Neuronal stem cell (in vitro differentiated cells): ENCODE measurements at regions not wholly inside any gene's neighbourhood (a gene's known extent, or its start where the extent isn't known, plus 50 kb on each side); places are given as distances from the start of the nearest gene placed in this dataset.

Source experiments
- DNase-seq: peaks from one replicate; pipeline ENCODE4 v3.0.0-alpha.2; 2013; ENCODE audit warnings: low spot score
- H2AFZ ChIP-seq: one replicate; pipeline ENCODE4 v1.6.1; 2013; ENCODE audit warnings: mild to moderate bottlenecking, low read length, inconsistent platforms
- H2AK5ac ChIP-seq: 2 replicates; pipeline ENCODE4 v1.6.1; 2013; ENCODE audit warnings: low read depth, mild to moderate bottlenecking, inconsistent platforms, low read length, moderate library complexity, mixed read lengths
- H2BK120ac ChIP-seq: 2 replicates; pipeline ENCODE4 v1.6.1; 2013; ENCODE audit warnings: low read depth, mild to moderate bottlenecking, inconsistent platforms, low read length, moderate library complexity, mixed read lengths
- H2BK12ac ChIP-seq: one replicate; pipeline ENCODE4 v1.6.1; 2013; ENCODE audit warnings: low read length, inconsistent platforms
- H2BK15ac ChIP-seq: 2 replicates; pipeline ENCODE4 v1.6.1; 2013; ENCODE audit warnings: mild to moderate bottlenecking, low read length, inconsistent platforms, mixed read lengths
- H2BK5ac ChIP-seq: one replicate; pipeline ENCODE4 v1.6.1; 2013; ENCODE audit warnings: inconsistent platforms, mild to moderate bottlenecking, low read length, moderate library complexity
- H3K14ac ChIP-seq: one replicate; pipeline ENCODE4 v1.6.1; 2013; ENCODE audit warnings: low read length, inconsistent platforms
- H3K18ac ChIP-seq: 2 replicates; pipeline ENCODE4 v1.6.1; 2013; ENCODE audit warnings: low read length, inconsistent platforms
- H3K23ac ChIP-seq: 2 replicates; pipeline ENCODE4 v1.6.1; 2013; ENCODE audit warnings: low read depth, mild to moderate bottlenecking, mixed read lengths, low read length, inconsistent platforms; ENCODE audit not compliant: poor library complexity
- H3K27ac ChIP-seq: replicated peaks from 3 replicates; pipeline ENCODE4 v1.5.1; 2013; ENCODE audit warnings: low read length, inconsistent platforms
- H3K27me3 ChIP-seq, 3 experiments: 2 replicates each; pipeline ENCODE4 v1.6.1; 2013; ENCODE audit warnings: low read length in 3 of 3, mild to moderate bottlenecking in 2 of 3, inconsistent platforms in 1 of 3, low read depth in 1 of 3, mixed read lengths in 1 of 3, moderate library complexity in 1 of 3; ENCODE audit not compliant: control insufficient read depth in 3 of 3, insufficient read depth in 3 of 3
- H3K36me3 ChIP-seq, 2 donors: replicated peaks in 1 of 2; 2 replicates each; pipeline ENCODE4 v1.6.1; 2013; ENCODE audit warnings: low read length in 2 of 2; ENCODE audit not compliant: control insufficient read depth in 2 of 2, insufficient read depth in 2 of 2
- H3K4ac ChIP-seq: 2 replicates; pipeline ENCODE4 v1.6.1; 2013; ENCODE audit warnings: inconsistent platforms, mild to moderate bottlenecking, low read length, moderate library complexity
- H3K4me1 ChIP-seq, 2 donors: 1 replicate in 1 of 2; 2 replicates in 1 of 2; pipeline ENCODE4 v1.6.1; 2013; ENCODE audit warnings: low read length in 2 of 2, low read depth in 1 of 2; ENCODE audit not compliant: control insufficient read depth in 2 of 2, insufficient read depth in 1 of 2
- H3K4me2 ChIP-seq: one replicate; pipeline ENCODE4 v1.6.1; 2013; ENCODE audit warnings: mild to moderate bottlenecking, low read length, inconsistent platforms; ENCODE audit not compliant: insufficient read depth, poor library complexity, severe bottlenecking
- H3K4me3 ChIP-seq, 2 donors: 2 replicates each; pipeline ENCODE4 v1.5.1; 2013; ENCODE audit warnings: low read length in 2 of 2, mild to moderate bottlenecking in 2 of 2, inconsistent platforms in 1 of 2, moderate library complexity in 1 of 2
- H3K79me1 ChIP-seq: one replicate; pipeline ENCODE4 v1.6.1; 2013; ENCODE audit warnings: low read depth, mild to moderate bottlenecking, inconsistent platforms, low read length, moderate library complexity
- H3K9ac ChIP-seq: one replicate; pipeline ENCODE4 v1.6.1; 2013; ENCODE audit warnings: mild to moderate bottlenecking, low read depth, low read length, inconsistent platforms; ENCODE audit not compliant: poor library complexity
- H3K9me3 ChIP-seq, 2 donors: replicated peaks in 1 of 2; 2 replicates each; pipeline versions ENCODE3 to v1.6.1; 2013; ENCODE audit warnings: low read length in 2 of 2, mild to moderate bottlenecking in 2 of 2, inconsistent platforms in 1 of 2, low read depth in 1 of 2, mixed read lengths in 1 of 2, moderate library complexity in 1 of 2; ENCODE audit not compliant: control insufficient read depth in 2 of 2, insufficient read depth in 1 of 2
- H4K8ac ChIP-seq: one replicate; pipeline ENCODE4 v1.6.1; 2013; ENCODE audit warnings: low read depth, mild to moderate bottlenecking, inconsistent platforms, low read length, moderate library complexity
- H4K91ac ChIP-seq: one replicate; pipeline ENCODE4 v1.6.1; 2013; ENCODE audit warnings: low read length, low read depth, mild to moderate bottlenecking, inconsistent platforms; ENCODE audit not compliant: poor library complexity
- WGBS, 2 donors: extraction: QIAGEN DNeasy Blood & Tissue Kit; methylation state at CpG; one replicate each; pipeline ENCODE4 v1.1.7; 2013; ENCODE audit warnings: missing lambda C conversion rate in 2 of 2, mixed read lengths in 1 of 2; ENCODE audit not compliant: insufficient read length in 2 of 2, insufficient replicate concordance in 1 of 2; ENCODE audit errors: extremely low coverage in 2 of 2; 5-methylcytosine and 5-hydroxymethylcytosine counted together

DNA sequence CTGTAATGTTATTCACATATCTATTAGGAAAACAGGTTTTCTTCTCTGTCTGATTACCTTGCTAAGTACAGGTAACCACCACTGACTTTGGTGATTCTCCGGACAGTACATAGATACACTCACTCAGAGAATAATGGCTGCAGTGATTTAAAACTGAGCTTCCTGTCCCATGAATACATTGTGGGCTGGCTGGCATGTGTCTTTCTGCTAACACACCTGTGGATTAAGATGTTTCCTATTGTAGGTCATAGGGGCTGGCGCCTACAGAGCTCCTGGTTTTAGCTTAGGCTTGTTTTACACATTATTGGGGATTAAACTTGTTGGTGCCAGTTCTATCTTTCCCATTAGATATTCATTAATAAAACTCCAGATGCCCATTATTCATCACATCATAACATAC is 102.7 kb upstream of the MEIS2 start:
- WGBS, 2 donors = no CpG with 5 or more reads among the region's 2 CpGs
- H3K23ac ChIP-seq = no peak overlapping the region

DNA sequence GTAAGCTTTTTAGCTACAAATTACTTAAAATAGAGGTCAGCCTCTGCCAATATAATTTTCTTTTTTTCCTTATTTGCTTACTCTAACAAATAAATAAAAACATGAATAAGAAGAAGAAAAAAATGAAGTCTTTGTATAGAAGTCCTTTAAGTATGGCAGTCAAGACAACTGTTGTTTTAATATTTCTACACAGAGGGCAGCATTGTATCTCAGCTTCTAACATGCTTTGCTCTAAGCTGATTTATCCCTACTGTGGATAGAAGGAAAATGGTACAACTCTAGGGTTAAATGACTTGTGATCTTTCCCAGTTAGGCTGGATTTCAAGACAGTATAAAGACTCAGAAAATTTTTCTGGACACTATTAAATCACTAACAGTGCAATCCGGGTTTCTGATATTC is 104.3 kb upstream of the MEIS2 start:
- H3K4me1 ChIP-seq = no peaks in the 10 kb centered on the region
- no peak overlapping the region for H3K18ac ChIP-seq
- no peak for DNase-seq
- H3K23ac ChIP-seq = no peak overlapping the region
- H3K79me1 ChIP-seq = no peaks in the 10 kb centered on the region
- no peak overlapping the region for H2BK12ac ChIP-seq
- no peak overlapping the region for H3K4me3 ChIP-seq
- H3K27me3 ChIP-seq = no peaks in the 10 kb centered on the region
- H3K14ac ChIP-seq = no peak overlapping the region
- no peak overlapping the region for H2BK120ac ChIP-seq
- H2BK5ac ChIP-seq = no peak overlapping the region
- H4K8ac ChIP-seq = no peak overlapping the region
- H2AK5ac ChIP-seq = no peak overlapping the region
- H4K91ac ChIP-seq = no peak overlapping the region
- H3K36me3 ChIP-seq = no peaks in the 10 kb centered on the region
- no peaks in the 10 kb centered on the region for H3K9me3 ChIP-seq
- H3K9ac ChIP-seq = no peak overlapping the region
- H3K27ac ChIP-seq = no peak overlapping the region
- no peak overlapping the region for H2BK15ac ChIP-seq
- no peak overlapping the region for H2AFZ ChIP-seq
- no CpG with 5 or more reads among the region's 1 CpG for WGBS, 2 donors
- no peak overlapping the region for H3K4ac ChIP-seq
- H3K4me2 ChIP-seq = no peak overlapping the region

More for the DNA sequence above, 102.7 kb upstream of the MEIS2 start:
- Histone ChIP-seq H3K9me3 (no peaks in the 10 kb centered on the region), H3K4me3 (no peak overlapping the region), H3K4me1 (no peaks in the 10 kb centered on the region), H2BK12ac (no peak overlapping the region), H3K27ac (no peak overlapping the region), H2BK15ac (no peak overlapping the region), H3K18ac (no peak overlapping the region), H2AFZ (no peak overlapping the region), H2BK5ac (no peak overlapping the region), H4K91ac (no peak overlapping the region), H3K79me1 (no peaks in the 10 kb centered on the region), H3K9ac (no peak overlapping the region), H2AK5ac (no peak overlapping the region), H3K4me2 (no peak overlapping the region), H2BK120ac (no peak overlapping the region), H4K8ac (no peak overlapping the region), H3K4ac (no peak overlapping the region), H3K27me3 (no peaks in the 10 kb centered on the region), H3K14ac (no peak overlapping the region), H3K36me3 (no peaks in the 10 kb centered on the region)
- DNase-seq = no peak

DNA sequence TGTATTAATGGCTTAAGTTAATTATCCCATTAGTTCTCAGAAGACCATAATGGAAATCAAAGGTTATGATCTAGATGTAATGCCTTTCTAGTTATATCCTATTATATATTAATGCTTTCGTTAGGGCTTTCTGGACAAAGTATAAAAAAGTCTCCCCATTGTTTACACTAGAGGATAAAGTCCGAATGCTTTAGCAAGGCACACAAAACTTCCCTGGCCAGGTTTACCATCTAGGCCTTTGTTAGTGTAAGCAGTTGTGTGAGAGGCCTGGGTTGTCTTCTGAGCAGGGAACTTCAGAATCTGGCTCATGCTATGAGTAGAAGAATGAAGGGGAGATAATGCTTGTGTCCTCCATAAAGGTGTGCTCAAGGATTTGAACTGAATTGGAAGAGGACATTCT is 106.3 kb upstream of the MEIS2 start:
- Histone ChIP-seq H3K4ac (no peak overlapping the region), H3K27me3 (no peaks in the 10 kb centered on the region), H3K27ac (no peak overlapping the region), H2AFZ (no peak overlapping the region), H3K79me1 (no peaks in the 10 kb centered on the region), H3K36me3 (no peaks in the 10 kb centered on the region), H3K4me1 (no peaks in the 10 kb centered on the region), H2BK5ac (no peak overlapping the region), H3K23ac (no peak overlapping the region), H2BK12ac (no peak overlapping the region), H3K4me3 (no peak overlapping the region), H2AK5ac (no peak overlapping the region), H2BK120ac (no peak overlapping the region), H3K18ac (no peak overlapping the region), H3K4me2 (no peak overlapping the region), H4K91ac (no peak overlapping the region), H4K8ac (no peak overlapping the region), H3K9ac (no peak overlapping the region), H3K14ac (no peak overlapping the region), H3K9me3 (no peaks in the 10 kb centered on the region), H2BK15ac (no peak overlapping the region)
- DNase-seq = no peak
- no CpG with 5 or more reads among the region's 2 CpGs for WGBS, 2 donors

DNA sequence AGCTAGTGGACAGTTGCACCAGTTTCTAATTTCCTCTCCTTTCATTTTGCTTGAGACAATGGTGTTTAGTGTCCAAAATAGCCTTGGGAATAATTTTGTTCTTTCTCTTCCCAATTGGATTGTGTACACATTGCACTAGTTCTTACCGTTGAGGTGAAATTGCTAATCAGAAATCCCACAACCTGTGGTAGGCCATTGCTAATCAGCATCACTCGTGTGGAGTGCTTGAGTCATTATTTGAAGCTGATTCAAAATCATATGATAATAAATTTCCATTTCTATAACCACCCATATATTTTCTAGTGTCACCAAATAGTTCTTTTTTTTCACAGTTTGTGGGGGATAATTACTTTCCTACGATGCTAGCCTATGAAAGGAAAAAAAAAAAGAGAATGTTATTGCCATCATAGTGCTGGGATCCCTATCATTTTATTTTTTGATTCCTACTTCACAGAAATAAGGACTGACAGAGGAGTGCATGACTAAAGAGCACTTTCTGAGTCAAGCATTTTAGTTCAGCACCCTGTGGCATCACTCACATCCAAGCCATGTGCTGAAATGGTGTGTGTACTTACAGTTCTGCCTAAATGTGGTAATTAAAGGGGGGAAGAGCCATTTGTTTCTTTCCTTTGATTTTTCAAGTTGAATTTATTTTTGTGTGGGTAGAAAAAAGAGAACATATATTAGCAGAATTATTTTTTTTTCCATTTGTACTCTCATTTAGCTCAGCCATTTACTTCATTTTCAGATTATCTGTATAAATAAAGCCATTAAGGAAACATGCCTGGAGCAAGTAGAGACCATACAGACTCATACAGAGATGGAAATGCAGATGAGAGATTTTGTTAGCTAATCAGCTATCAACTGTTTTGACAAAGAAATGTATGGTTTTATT is 108.0 kb upstream of the MEIS2 start:
- H3K9me3 ChIP-seq = no peaks in the 10 kb centered on the region
- H2BK12ac ChIP-seq = no peak overlapping the region
- H2BK5ac ChIP-seq = no peak overlapping the region
- WGBS, 2 donors = no CpG with 5 or more reads among the region's 3 CpGs
- H3K27me3 ChIP-seq = no peaks in the 10 kb centered on the region
- H3K27ac ChIP-seq = no peak overlapping the region
- no peak overlapping the region for H3K23ac ChIP-seq
- DNase-seq = no peak
- H3K18ac ChIP-seq = no peak overlapping the region
- H3K9ac ChIP-seq = no peak overlapping the region
- H2AK5ac ChIP-seq = no peak overlapping the region
- H3K4me2 ChIP-seq = no peak overlapping the region
- no peak overlapping the region for H3K14ac ChIP-seq
- H3K4me1 ChIP-seq = no peaks in the 10 kb centered on the region
- H3K4ac ChIP-seq = no peak overlapping the region
- no peak overlapping the region for H3K4me3 ChIP-seq
- H4K91ac ChIP-seq = no peak overlapping the region
- no peak overlapping the region for H2AFZ ChIP-seq
- no peak overlapping the region for H2BK120ac ChIP-seq
- no peaks in the 10 kb centered on the region for H3K36me3 ChIP-seq
- no peaks in the 10 kb centered on the region for H3K79me1 ChIP-seq
- H4K8ac ChIP-seq = no peak overlapping the region
- no peak overlapping the region for H2BK15ac ChIP-seq
